AG04450 (cell line): ENCODE measurements at regions not wholly inside any gene's neighbourhood (a gene's known extent, or its start where the extent isn't known, plus 50 kb on each side); places are given as distances from the start of the nearest gene placed in this dataset.

Source experiments
- CTCF ChIA-PET: fragments of 300-600, 350-600 bp; formaldehyde crosslinking; extraction: SDS; loops from one replicate; lab custom pipeline; 2022; ENCODE audit warnings: antibody characterized with exemption, inconsistent platforms; lab: Charles Lee
- POLR2A ChIA-PET: fragments of 350-600 bp; formaldehyde crosslinking; extraction: SDS; loops from one replicate; lab custom pipeline; 2021; ENCODE audit warnings: antibody characterized with exemption, inconsistent platforms; lab: Yijun Ruan, JAX
- DNase-seq: peaks from one replicate; pipeline ENCODE4 v3.0.0-alpha.2; 2011; ENCODE audit warnings: low read depth, low spot score
- H3K27ac ChIP-seq: one replicate; pipeline ENCODE4 v1.5.1; 2012; ENCODE audit warnings: low read depth, low read length, control low read depth
- H3K27me3 ChIP-seq: one replicate; pipeline ENCODE4 v1.6.0; 2012; ENCODE audit warnings: low read length; ENCODE audit not compliant: control insufficient read depth, insufficient read depth
- H3K4me3 ChIP-seq: 2 replicates; pipeline ENCODE4 v1.5.1; 2011; ENCODE audit warnings: mild to moderate bottlenecking, low read depth, low read length, control low read depth
- H3K9me3 ChIP-seq: 2 replicates; pipeline ENCODE4 v1.5.1; 2012; ENCODE audit warnings: low read length; ENCODE audit not compliant: control insufficient read depth, insufficient read depth
- TF ChIP-seq, protein P1 (sequence below): IDR thresholded peaks from 2 replicates; pipeline ENCODE4 v1.5.1; 2011; ENCODE audit warnings: low read depth, low read length, control low read depth, inconsistent platforms

GRCh38 chr2:146031158-146031557, 1511.2 kb upstream of the ZEB2 start:
- DNase-seq: no peak
- Histone ChIP-seq H3K4me3 (no peak overlapping the region), H3K27ac (no peak overlapping the region), H3K9me3 (no peaks in the 10 kb centered on the region), H3K27me3 (no peaks in the 10 kb centered on the region)
- CTCF ChIA-PET: no interaction called here
- POLR2A ChIA-PET: no interaction called here
- TF ChIP-seq, protein P1, sequence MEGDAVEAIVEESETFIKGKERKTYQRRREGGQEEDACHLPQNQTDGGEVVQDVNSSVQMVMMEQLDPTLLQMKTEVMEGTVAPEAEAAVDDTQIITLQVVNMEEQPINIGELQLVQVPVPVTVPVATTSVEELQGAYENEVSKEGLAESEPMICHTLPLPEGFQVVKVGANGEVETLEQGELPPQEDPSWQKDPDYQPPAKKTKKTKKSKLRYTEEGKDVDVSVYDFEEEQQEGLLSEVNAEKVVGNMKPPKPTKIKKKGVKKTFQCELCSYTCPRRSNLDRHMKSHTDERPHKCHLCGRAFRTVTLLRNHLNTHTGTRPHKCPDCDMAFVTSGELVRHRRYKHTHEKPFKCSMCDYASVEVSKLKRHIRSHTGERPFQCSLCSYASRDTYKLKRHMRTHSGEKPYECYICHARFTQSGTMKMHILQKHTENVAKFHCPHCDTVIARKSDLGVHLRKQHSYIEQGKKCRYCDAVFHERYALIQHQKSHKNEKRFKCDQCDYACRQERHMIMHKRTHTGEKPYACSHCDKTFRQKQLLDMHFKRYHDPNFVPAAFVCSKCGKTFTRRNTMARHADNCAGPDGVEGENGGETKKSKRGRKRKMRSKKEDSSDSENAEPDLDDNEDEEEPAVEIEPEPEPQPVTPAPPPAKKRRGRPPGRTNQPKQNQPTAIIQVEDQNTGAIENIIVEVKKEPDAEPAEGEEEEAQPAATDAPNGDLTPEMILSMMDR: no peak

DNA sequence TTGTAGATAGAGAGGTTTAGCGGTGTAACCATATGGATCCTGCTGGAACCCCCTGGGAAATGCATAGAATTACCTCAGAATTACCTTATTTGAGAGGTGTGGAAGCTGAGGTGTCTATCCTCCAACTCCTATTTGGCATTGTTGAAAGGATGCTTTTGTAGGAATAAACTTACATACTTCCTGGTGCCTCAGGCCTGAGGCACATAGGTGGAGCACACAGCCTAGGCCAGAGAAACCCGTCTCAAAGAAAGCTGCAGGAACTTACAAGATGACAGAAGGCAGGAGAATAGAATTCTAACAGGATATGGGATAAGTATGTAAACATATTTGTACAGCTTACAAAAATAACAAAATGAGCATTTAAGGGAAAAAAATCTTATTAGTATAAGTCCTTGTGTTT, 1507.2 kb upstream of the ZEB2 start:
- no peak for DNase-seq
- CTCF ChIA-PET: no interaction called here
- no peaks in the 10 kb centered on the region for H3K27me3 ChIP-seq
- POLR2A ChIA-PET: no interaction called here
- H3K27ac ChIP-seq: no peak overlapping the region
- no peak overlapping the region for H3K4me3 ChIP-seq
- H3K9me3 ChIP-seq: no peaks in the 10 kb centered on the region
- TF ChIP-seq, protein P1: no peak

DNA sequence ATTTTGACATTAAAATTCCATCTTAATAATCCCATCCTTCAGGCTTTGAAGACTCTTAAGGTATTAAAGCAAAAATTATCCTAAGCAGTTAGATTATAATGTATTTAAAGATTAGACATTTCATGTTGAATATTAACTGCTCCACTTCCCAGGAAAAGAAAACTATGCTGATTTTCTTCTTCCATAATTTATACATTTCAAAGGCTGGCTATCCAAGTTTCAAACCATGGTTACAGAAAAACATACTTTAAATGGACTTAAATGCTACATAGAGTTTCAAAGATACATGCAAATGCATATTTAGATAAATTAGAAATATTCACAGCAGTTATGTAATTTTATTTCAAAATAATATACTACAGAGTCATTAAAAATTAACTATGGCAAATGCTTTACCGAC, 1505.6 kb upstream of the ZEB2 start:
- no peaks in the 10 kb centered on the region for H3K9me3 ChIP-seq
- H3K27ac ChIP-seq: no peak overlapping the region
- no peak for DNase-seq
- TF ChIP-seq, protein P1: no peak
- no peak overlapping the region for H3K4me3 ChIP-seq
- no peaks in the 10 kb centered on the region for H3K27me3 ChIP-seq
- ChIA-PET CTCF (no interaction called here), POLR2A (no interaction called here)

DNA sequence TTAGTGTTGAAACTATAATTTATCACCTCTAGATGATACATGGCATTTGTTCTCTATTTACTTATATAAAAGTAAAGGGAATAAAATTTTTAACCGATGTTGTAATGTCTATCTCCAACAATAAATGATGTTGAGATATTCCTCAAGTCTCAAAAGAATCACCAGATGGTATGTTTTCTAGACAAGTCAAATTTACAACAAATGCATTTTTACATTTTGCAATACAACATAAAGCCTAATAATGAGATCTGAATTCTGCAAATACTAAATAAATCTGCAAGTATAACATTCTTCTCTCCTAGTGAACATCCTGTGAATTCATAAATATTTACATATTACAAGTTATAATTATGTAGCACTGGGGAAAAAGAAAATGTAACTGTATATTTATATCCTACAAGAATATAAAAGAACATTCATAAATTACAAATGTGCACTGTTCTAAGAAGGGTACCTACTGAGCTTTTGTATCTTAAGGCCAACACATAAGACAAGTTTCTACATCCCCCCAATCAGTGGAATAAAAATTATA, 1504.4 kb upstream of the ZEB2 start:
- no peak for DNase-seq
- ChIA-PET CTCF (no interaction called here), POLR2A (no interaction called here)
- TF ChIP-seq, protein P1: no peak
- Histone ChIP-seq H3K9me3 (no peaks in the 10 kb centered on the region), H3K27me3 (no peaks in the 10 kb centered on the region), H3K4me3 (no peak overlapping the region), H3K27ac (no peak overlapping the region)

GRCh38 chr2:146004462-146004861, 1484.5 kb upstream of the ZEB2 start:
- TF ChIP-seq, protein P1: no peak
- Histone ChIP-seq H3K9me3 (no peaks in the 10 kb centered on the region), H3K4me3 (no peak overlapping the region), H3K27ac (no peak overlapping the region), H3K27me3 (no peaks in the 10 kb centered on the region)
- POLR2A ChIA-PET: no interaction called here
- DNase-seq: peak; percentile 30
- CTCF ChIA-PET: no interaction called here
